ENCODE measurements at regions not wholly inside any gene's neighbourhood (a gene's known extent, or its start where the extent isn't known, plus 50 kb on each side); places are given as distances from the start of the nearest gene placed in this dataset.
A peak's percentile ranks its signal among the peaks of the same experiment; 100 is the strongest.

DNA sequence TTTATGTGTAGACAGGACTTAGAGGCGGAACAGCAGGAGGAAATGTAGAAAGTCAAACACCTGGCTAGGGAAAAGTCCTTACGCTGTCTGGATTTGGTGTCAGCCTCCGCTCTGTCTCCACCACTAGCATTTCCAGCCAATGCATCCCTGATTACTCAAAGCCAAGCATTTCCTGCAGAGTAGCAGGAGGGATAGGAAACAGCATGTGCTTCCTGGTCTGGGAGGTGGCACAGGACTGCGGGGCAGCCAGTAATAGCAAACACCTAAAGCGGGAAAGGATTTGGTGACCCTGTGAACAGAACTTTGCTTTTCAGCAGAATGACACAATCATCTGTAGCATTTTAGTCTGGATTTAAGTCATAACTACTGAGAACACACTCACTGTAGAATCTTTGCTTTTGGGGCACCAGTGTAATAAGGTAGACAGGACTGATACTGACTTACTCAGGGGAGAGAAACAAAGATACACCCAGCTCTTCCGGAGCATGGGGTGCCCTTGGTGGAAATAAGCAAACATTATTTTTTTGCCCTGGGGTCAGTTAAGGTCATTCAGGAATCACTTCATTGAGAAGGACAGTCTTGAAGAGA, 133.3 kb upstream of the AHI1 start:
- H3K36me3 ChIP-seq, result no peaks in the 10 kb centered on the region
- H3K4me1 ChIP-seq, result peaks cover 0 to 8% (median 0%) of the 10 kb centered on the region in 12 donors
- WGBS, 4 donors, result 54 to 59% (median 58%) methylated on average over 6 of the region's 6 CpGs
- no peak overlapping the region for H3K4me3 ChIP-seq
- DNase-seq (no peak), ATAC-seq (peak in 3 of 4 donors; percentile 41 to 67 (median 64))
- no peaks in the 10 kb centered on the region for H3K27me3 ChIP-seq
- intact Hi-C loops (cut with DNase I), result no loop called here
- H3K27ac ChIP-seq, result peak overlapping the region in 2 of 12 donors; percentile 4 to 36
- TF ChIP-seq, protein P1, sequence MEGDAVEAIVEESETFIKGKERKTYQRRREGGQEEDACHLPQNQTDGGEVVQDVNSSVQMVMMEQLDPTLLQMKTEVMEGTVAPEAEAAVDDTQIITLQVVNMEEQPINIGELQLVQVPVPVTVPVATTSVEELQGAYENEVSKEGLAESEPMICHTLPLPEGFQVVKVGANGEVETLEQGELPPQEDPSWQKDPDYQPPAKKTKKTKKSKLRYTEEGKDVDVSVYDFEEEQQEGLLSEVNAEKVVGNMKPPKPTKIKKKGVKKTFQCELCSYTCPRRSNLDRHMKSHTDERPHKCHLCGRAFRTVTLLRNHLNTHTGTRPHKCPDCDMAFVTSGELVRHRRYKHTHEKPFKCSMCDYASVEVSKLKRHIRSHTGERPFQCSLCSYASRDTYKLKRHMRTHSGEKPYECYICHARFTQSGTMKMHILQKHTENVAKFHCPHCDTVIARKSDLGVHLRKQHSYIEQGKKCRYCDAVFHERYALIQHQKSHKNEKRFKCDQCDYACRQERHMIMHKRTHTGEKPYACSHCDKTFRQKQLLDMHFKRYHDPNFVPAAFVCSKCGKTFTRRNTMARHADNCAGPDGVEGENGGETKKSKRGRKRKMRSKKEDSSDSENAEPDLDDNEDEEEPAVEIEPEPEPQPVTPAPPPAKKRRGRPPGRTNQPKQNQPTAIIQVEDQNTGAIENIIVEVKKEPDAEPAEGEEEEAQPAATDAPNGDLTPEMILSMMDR (IDR thresholded peaks at IDR 0.05), result no peak
- TF ChIP-seq POLR2A (IDR thresholded peaks at IDR 0.05), result no peak
- no peaks in the 10 kb centered on the region for H3K9me3 ChIP-seq

DNA sequence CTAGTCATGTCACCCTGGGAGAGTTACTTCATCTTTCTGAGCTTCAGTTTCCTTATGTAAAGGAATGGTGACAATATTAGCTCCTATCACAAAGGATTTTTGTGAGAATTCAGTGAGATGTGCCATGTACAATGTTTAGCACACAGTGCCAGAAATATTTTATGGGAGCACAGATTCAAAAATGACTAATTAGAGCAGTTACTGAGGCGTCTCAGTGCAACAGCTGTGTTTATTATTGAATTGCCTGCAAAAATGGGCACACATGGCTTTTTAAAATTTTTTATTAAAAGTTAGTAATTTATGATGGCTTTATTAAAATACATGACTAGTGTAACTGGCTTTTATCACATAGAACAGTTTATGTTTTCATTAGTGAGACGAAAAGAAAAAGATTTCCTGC, 134.3 kb upstream of the AHI1 start:
- DNase-seq, result no peak
- H3K27me3 ChIP-seq, result no peaks in the 10 kb centered on the region
- no peak overlapping the region for H3K27ac ChIP-seq
- peaks cover 0 to 8% (median 0%) of the 10 kb centered on the region in 12 donors for H3K4me1 ChIP-seq
- no peak for ATAC-seq
- H3K36me3 ChIP-seq, result no peaks in the 10 kb centered on the region
- no peaks in the 10 kb centered on the region for H3K9me3 ChIP-seq
- TF ChIP-seq, protein P1 (IDR thresholded peaks at IDR 0.05), result no peak
- no peak for TF ChIP-seq POLR2A (IDR thresholded peaks at IDR 0.05)
- intact Hi-C loops (cut with DNase I), result no loop called here
- WGBS, 4 donors, result 43 to 72% (median 46%) methylated on average over 2 of the region's 2 CpGs
- H3K4me3 ChIP-seq, result no peak overlapping the region

DNA sequence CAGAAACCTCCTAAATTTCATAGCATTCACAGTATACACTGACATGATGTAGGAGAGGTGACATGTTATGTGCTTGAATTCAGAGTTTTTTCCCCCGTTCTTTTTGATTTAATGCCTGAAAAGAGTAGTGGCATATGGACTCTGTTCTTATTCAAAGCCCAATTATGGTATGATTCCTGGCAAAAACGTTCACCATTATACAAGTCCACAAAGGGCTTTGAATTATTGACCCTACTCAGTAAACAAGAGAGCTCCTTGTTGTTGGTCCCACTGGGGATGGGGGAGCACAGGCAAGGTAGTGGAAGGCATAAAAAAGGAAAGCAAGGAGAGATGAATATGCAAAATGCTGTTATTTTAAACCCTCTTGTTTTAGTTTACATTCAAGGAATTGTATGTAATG, 136.0 kb upstream of the AHI1 start:
- no peaks in the 10 kb centered on the region for H3K36me3 ChIP-seq
- peaks cover 0 to 8% (median 0%) of the 10 kb centered on the region in 12 donors for H3K4me1 ChIP-seq
- DNase-seq, result no peak
- intact Hi-C loops (cut with DNase I), result no loop called here
- H3K27ac ChIP-seq, result no peak overlapping the region
- no peak for ATAC-seq
- H3K9me3 ChIP-seq, result no peaks in the 10 kb centered on the region
- WGBS, 4 donors, result 59 to 74% (median 60%) methylated on average over 2 of the region's 2 CpGs
- no peaks in the 10 kb centered on the region for H3K27me3 ChIP-seq
- TF ChIP-seq, protein P1 (IDR thresholded peaks at IDR 0.05), result no peak
- TF ChIP-seq POLR2A (IDR thresholded peaks at IDR 0.05), result no peak
- H3K4me3 ChIP-seq, result no peak overlapping the region

DNA sequence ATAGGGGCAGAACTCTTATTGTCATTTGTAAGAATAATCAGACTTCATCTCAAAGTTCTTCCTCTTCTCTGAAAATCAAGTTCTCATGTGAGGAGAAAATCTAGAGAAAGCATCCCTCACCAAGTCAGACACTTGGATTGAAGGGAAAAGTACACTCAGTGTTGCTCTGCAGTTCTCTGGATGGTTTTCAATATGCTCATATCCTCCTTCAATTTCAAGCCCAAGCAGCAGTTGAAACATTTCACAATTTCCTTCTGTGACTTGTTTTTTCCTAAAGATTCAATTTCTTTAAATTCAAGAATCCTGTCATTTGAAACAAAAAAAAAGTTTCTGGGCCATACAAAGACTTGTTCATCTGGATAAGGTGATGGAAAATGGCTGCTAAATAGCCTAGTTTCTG, 140.2 kb upstream of the AHI1 start:
- DNase-seq, result no peak
- Histone ChIP-seq H3K4me3 (no peak overlapping the region), H3K36me3 (no peaks in the 10 kb centered on the region), H3K4me1 (no peaks in the 10 kb centered on the region), H3K9me3 (no peaks in the 10 kb centered on the region), H3K27ac (no peak overlapping the region), H3K27me3 (no peaks in the 10 kb centered on the region)
- intact Hi-C loops (cut with DNase I), result no loop called here
- TF ChIP-seq POLR2A (IDR thresholded peaks at IDR 0.05), result no peak
- TF ChIP-seq, protein P1 (IDR thresholded peaks at IDR 0.05), result no peak
- ATAC-seq, result no peak

Data from heart left ventricle (tissue), 16 donors.